B cell (primary cell): ENCODE measurements at regions not wholly inside any gene's neighbourhood (a gene's known extent, or its start where the extent isn't known, plus 50 kb on each side); places are given as distances from the start of the nearest gene placed in this dataset.

Experiments
- EZH2 ChIP-seq: IDR thresholded peaks from 2 replicates; pipeline ENCODE4 v1.6.1; 2012; ENCODE audit warnings: borderline replicate concordance, low read depth, mild to moderate bottlenecking, moderate library complexity, low read length; ENCODE audit not compliant: insufficient read depth, poor library complexity, severe bottlenecking
- TF ChIP-seq, protein P1 (sequence below): fragments of 200-600 bp; IDR thresholded peaks from one replicate; pipeline ENCODE4 v1.8.0; 2022; ENCODE audit warnings: antibody characterized with exemption, mild to moderate bottlenecking

DNA sequence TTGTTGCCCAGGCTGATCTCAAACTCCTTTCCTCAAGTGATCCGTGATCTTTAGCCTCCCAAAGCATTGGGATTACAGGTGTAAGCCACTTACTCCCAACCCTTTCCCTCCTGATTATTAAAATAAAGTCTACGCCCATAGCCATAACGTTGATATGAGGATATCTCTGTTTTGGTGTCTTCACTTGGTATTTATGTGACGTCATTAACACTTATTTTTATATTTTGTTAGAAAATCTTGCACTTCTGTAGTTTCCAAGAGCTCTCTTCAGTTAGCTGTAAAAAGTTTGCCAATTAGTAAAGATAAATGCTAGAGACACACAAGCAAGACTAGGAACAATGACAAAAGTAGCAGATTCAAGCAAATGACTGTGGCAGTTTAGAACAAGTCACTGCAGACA is 115.6 kb upstream of the HSF2 start:
- TF ChIP-seq, protein P1, sequence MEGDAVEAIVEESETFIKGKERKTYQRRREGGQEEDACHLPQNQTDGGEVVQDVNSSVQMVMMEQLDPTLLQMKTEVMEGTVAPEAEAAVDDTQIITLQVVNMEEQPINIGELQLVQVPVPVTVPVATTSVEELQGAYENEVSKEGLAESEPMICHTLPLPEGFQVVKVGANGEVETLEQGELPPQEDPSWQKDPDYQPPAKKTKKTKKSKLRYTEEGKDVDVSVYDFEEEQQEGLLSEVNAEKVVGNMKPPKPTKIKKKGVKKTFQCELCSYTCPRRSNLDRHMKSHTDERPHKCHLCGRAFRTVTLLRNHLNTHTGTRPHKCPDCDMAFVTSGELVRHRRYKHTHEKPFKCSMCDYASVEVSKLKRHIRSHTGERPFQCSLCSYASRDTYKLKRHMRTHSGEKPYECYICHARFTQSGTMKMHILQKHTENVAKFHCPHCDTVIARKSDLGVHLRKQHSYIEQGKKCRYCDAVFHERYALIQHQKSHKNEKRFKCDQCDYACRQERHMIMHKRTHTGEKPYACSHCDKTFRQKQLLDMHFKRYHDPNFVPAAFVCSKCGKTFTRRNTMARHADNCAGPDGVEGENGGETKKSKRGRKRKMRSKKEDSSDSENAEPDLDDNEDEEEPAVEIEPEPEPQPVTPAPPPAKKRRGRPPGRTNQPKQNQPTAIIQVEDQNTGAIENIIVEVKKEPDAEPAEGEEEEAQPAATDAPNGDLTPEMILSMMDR, result no peak
- TF ChIP-seq EZH2, result no peak
